ENCODE measurements at regions not wholly inside any gene's neighbourhood (a gene's known extent, or its start where the extent isn't known, plus 50 kb on each side); places are given as distances from the start of the nearest gene placed in this dataset.

DNA sequence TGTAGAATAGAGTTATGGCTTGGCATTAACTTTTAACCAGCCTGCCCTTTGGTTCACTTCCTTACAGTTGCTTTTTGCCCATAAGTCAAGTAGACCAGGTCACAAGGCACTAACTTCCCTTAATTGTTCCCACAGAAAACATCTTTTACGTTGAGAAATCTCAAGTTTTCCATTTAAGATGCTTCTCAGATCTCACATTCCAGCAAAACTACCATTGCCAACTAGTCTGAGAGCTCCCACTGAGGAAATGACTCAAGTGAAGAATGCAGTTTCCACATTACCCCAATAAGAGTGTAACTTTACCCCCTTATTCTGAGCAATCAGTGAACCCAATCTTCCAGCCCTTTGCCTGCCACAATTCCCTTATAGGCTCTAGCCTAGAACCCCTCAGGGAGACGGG is 502.2 kb upstream of the OLFM3 start:
- TF ChIP-seq, protein P1, sequence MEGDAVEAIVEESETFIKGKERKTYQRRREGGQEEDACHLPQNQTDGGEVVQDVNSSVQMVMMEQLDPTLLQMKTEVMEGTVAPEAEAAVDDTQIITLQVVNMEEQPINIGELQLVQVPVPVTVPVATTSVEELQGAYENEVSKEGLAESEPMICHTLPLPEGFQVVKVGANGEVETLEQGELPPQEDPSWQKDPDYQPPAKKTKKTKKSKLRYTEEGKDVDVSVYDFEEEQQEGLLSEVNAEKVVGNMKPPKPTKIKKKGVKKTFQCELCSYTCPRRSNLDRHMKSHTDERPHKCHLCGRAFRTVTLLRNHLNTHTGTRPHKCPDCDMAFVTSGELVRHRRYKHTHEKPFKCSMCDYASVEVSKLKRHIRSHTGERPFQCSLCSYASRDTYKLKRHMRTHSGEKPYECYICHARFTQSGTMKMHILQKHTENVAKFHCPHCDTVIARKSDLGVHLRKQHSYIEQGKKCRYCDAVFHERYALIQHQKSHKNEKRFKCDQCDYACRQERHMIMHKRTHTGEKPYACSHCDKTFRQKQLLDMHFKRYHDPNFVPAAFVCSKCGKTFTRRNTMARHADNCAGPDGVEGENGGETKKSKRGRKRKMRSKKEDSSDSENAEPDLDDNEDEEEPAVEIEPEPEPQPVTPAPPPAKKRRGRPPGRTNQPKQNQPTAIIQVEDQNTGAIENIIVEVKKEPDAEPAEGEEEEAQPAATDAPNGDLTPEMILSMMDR (conservative IDR thresholded peaks at IDR 0.05 in 1 of 2, IDR thresholded peaks at IDR 0.05 in 1 of 2; ENCODE audit: extremely low read depth in 1 of 2, insufficient read depth in 1 of 2, low read depth in 1 of 2, low read length in 2 of 2): no peak
- no peak for TF ChIP-seq EZH2 (IDR thresholded peaks at IDR 0.05; ENCODE audit: borderline replicate concordance, low read length)

All from mammary epithelial cell (primary cell).